Breast epithelium (tissue), 3 donors: ENCODE measurements at regions not wholly inside any gene's neighbourhood (a gene's known extent, or its start where the extent isn't known, plus 50 kb on each side); places are given as distances from the start of the nearest gene placed in this dataset.

ENCODE experiments used
- POLR2A ChIP-seq: fragments of 450-650 bp; IDR thresholded peaks from one replicate; pipeline ENCODE4 v1.6.1; 2016; ENCODE audit warnings: antibody characterized with exemption, mild to moderate bottlenecking, moderate library complexity
- TF ChIP-seq, protein P1 (sequence below), 3 donors: fragments of 450-650 bp; IDR thresholded peaks; one replicate each; pipeline ENCODE4 v1.5.1; 2016 to 2017; ENCODE audit warnings: antibody characterized with exemption in 3 of 3, mild to moderate bottlenecking in 3 of 3, moderate library complexity in 3 of 3

DNA sequence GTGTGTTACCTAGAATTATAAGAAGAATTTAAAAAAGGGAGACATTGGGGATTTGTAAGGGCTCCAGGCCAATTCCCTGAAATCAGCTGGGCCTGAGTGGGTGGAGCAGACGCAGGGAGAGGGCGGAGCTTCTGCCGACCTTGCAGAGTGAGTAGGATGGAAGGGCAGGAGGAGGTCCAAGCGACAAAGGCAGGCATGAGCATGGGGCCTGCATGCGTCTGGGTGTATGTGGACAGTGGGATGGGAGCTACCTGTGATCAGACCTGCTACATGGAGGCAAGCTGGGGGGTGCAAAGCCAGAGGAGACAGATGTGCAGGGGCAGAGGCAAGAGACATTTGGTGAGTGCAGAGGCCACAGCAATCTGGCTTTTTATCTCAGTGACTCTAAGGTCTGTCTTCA lies 105.3 kb upstream of the OLIG2 start:
- TF ChIP-seq, protein P1, sequence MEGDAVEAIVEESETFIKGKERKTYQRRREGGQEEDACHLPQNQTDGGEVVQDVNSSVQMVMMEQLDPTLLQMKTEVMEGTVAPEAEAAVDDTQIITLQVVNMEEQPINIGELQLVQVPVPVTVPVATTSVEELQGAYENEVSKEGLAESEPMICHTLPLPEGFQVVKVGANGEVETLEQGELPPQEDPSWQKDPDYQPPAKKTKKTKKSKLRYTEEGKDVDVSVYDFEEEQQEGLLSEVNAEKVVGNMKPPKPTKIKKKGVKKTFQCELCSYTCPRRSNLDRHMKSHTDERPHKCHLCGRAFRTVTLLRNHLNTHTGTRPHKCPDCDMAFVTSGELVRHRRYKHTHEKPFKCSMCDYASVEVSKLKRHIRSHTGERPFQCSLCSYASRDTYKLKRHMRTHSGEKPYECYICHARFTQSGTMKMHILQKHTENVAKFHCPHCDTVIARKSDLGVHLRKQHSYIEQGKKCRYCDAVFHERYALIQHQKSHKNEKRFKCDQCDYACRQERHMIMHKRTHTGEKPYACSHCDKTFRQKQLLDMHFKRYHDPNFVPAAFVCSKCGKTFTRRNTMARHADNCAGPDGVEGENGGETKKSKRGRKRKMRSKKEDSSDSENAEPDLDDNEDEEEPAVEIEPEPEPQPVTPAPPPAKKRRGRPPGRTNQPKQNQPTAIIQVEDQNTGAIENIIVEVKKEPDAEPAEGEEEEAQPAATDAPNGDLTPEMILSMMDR (IDR thresholded peaks at IDR 0.05), result no peak
- no peak for TF ChIP-seq POLR2A
